GM23248 (cell line): ENCODE measurements at regions not wholly inside any gene's neighbourhood (a gene's known extent, or its start where the extent isn't known, plus 50 kb on each side); places are given as distances from the start of the nearest gene placed in this dataset.

Experiments
- EZH2 ChIP-seq: fragments of 200-600 bp; sonication (generic); IDR thresholded peaks from 2 replicates; pipeline ENCODE4 v1.6.1; 2018; ENCODE audit warnings: antibody characterized with exemption, mild to moderate bottlenecking; ENCODE audit not compliant: insufficient read depth, poor library complexity, severe bottlenecking
- EZH2phosphoT487 ChIP-seq: fragments of 200-600 bp; sonication (generic); IDR thresholded peaks from 2 replicates; pipeline ENCODE4 v1.6.1; 2018; ENCODE audit warnings: antibody characterized with exemption, moderate library complexity, mild to moderate bottlenecking, low read depth; ENCODE audit not compliant: insufficient read depth

DNA sequence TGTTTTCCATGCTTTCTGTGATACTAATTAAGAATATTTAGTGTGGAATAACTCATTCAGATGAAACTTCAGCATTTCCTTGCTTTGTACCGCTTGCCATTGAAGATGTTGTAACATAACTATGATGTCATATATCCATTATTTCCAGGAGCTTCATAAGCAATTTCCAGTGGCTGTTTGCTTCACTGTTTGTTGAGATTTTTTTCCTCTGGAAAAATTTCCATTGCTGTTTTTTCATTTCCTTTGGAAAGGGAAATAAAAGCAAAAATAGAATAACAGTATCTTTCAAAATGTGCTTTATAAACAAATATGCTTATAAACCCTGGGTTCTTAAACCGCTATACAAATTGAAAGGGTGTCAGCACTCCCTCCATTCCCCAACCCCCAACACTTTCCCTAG is 319.6 kb upstream of the SEMA6D start:
- TF ChIP-seq EZH2phosphoT487 (no peak), EZH2 (no peak)
